Activated CD4-positive, alpha-beta T cell treated with anti-CD3 and anti-CD28 coated beads, Interleukin-2, amount 50 U/mL, for 16 hours (primary cell): ENCODE measurements at regions not wholly inside any gene's neighbourhood (a gene's known extent, or its start where the extent isn't known, plus 50 kb on each side); places are given as distances from the start of the nearest gene placed in this dataset.

Experiments used
- DNase-seq: peaks from one replicate; pipeline ENCODE4 v3.0.0-alpha.2; 2020

DNA sequence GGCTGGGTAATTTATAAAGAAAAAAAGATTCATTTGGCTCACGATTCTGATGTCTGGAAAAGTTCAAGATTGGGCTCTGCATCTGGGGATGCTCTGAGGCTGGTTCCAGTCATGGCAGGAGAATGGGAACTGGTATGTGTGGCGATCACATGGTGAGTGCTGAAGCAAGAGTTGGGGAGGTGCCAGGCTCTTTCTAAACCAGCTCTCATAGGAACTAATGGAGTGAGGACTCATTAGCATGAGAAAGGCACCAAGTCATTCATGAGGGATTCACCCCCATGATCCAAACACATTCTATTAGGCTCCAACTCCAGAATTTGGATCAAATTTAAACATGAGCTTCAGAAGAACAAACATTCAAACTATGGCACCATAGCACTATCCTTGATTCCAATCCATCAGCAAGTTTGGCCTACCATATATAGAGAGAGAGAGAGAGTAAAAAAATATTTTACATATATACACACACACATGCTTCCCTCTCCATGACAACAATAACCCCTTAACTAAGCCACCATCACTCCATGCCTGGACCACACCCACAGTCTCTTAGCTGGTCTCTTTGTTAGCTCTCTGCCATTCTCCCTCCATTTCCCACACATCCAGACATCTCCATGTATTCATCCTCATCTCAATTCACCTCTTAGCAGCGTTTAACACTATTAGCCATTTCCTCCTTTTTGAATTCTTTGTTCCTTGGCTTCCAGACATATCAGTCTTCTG is 57.9 kb downstream of the NPY start:
- no peak for DNase-seq

DNA sequence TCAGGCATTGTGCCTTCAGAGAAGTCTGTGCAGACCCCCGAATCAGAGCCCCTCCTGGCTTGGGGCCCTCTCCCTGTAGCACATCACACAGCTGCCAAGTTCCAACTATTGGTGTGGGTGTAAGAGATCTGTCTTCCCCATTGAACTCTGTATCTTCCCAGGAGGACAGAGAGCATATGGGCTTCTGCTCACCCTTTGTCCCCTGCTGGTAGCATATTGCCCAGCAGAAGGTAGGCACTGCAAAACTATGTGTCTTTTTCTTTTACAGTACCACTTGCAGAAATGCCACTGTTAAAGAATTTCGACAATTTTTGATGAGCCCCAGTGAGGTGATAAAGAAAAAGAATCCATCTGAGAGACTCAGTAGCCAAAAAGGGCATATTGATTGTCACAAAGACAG is 59.6 kb downstream of the NPY start:
- no peak for DNase-seq

GRCh38 chr7:24346129-24346528 is 62.1 kb downstream of the NPY start:
- no peak for DNase-seq

GRCh38 chr7:24346716-24347115 is 62.7 kb downstream of the NPY start:
- peak; percentile 3 for DNase-seq

GRCh38 chr7:24349339-24349738 is 65.3 kb downstream of the NPY start:
- DNase-seq = no peak

DNA sequence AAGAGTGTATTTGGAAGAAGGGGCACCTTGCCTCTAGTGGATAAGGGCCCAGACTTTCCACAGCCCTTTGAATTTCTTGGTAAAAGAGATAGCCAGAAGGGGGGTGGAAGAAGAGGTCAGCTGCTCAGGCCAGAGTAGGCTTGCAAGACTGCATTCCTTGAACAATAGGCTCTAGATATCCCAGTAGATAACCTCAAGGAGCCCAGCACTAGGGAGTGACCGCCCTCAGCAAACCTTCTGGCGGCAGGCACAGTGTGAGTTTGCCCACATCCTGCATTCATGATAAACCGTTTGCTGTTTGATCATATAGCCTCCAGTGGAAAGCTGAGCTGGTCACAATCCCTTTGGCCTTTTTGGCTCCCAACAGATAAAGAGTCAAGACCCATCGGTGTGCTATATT is 70.5 kb downstream of the NPY start:
- DNase-seq = no peak

GRCh38 chr7:24356718-24357386 is 72.9 kb downstream of the NPY start:
- peak; percentile 51 for DNase-seq

GRCh38 chr7:24361001-24361400 is 77.0 kb downstream of the NPY start:
- no peak for DNase-seq

- DNase-seq = no peak
Observed at GRCh38 chr7:24365606-24366005, 81.6 kb downstream of the NPY start.

GRCh38 chr7:24366876-24367275 is 82.9 kb downstream of the NPY start:
- no peak for DNase-seq

DNA sequence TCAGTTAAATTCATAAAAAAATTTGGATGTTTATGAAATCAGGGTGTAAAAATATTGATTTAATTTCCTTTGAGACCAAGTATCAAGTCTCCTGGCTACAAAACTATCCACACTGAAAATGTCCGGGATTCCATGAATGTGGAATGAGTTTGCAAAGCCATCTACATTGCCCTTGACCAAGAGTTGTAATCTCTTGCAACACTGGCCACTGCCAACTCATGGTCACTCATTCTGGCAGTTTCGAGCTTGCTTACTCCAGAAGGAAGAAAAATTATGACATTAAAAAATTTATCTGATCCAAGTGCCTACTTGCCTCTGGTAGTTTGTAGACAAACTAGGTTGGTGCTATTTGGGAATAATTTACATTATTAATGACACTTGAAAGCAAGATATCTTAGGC is 84.2 kb downstream of the NPY start:
- no peak for DNase-seq

- no peak for DNase-seq
Observed at GRCh38 chr7:24370541-24370940, 86.6 kb downstream of the NPY start.

DNA sequence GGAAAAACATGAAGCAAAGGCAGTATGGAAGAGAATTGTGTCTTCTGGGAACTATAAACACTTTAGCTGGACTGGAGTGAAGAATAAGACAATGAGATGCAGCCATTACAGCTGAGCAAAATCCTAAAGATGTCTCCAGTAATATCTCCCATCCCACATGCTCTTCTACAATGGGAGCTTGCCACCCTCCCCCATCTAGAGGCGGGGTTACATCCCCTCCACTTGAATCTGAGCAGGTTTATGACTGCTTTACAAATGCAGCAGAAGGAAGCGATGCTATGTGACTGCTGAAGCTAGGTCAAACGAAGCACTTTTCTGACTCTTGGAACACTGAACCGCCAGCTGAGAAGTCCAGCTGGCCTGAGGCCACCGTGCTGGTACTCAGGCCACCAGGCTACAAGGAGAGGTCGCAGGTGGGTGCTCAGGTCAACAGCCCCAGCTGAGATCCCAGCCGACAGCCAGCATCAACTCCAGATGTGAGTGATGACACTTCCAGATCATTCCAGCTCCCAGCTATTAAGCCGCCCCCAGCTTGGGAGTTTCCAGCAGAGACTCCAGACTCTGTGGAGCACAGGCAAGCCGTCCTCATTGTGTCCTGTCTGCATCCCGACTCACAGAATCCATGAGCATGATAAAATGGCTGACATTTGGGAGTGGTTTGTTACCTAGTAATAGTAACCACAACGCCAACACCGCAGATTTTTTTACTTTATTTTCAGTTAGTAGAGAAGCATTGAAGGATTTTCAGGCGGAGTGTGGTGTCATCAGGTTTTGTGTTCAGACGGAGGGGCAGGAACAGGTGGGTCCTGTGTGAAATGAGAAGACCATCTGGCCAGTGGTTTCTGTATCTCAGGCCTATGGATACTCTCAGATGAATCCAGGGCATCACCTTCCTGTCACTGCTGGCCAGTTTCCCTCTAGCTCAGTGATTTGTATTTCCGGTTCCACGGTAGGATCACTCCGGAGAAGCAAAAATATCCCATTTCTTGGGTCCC is 89.3 kb downstream of the NPY start:
- DNase-seq = no peak

GRCh38 chr7:24378871-24379616 is 95.1 kb downstream of the NPY start:
- no peak for DNase-seq

DNA sequence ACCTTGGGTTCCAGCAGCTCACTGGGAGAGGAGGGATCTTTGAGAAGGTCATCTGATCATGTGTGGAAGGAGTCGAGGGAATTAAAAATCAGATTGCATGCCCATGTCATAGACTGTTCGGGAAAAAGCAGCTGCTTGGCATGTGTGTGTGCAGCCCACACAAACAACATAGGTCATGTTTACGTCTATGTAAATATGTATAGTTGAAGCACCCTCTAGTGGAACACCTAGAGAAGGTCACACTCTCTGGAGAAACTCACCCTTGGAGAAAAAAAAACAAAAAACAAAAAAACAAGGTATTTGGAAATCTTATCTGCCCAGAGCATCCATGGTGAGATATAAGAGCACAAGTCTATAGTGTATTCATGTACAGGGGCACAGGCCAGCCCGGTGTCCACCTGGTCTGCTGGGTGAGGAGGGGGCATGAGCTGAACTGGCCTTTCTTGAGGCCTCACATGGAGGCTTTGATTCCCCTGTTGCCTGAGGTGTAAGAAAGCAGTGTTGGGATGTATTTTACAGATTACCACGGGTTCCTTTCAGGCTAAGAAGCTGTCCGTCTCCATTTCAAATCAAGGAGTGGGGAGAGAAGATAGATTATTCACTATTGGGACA is 98.0 kb downstream of the NPY start:
- DNase-seq = peak; percentile 25

- no peak for DNase-seq
Observed at GRCh38 chr7:24383055-24383454, 99.1 kb downstream of the NPY start.

GRCh38 chr7:24384362-24385030 is 100.5 kb downstream of the NPY start:
- no peak for DNase-seq

- no peak for DNase-seq
Observed at GRCh38 chr7:24388212-24388611, 104.2 kb downstream of the NPY start.

DNA sequence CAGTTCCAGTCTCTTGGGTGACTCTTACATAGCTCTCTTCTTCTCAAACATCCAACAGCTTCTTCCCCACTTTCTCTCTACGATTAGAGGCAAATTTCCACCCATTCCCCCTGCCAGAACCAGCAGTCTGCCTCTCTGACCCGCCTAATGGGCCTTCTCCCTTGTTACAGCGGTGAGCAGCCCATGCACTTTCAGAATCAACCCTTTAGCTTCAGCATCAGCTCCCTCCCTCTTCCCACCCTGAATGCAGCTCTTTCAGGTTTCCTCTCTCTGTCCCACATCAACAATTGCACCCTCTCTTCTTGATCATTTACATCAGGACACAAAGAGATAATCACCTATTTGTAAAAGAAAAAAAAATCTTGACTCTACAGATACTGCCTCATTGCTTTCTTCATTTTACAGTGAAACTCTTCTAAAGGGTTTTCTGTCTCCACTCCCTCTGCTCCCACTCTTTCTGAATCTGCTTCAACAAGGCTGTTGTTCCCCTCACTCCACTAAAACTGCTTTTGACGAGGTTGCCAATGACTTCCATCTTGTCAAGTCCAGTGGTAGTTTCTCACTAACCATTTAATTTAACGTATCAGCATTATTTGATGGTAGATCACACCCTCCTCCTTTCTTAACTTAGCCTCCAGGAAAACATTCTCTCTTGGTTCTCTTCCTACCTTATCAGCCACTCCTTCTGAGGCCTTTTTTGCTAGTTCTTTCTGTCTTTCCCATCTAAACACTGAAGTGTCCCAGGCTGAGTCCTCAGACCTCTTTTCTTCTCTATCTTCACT is 106.6 kb downstream of the NPY start:
- DNase-seq = no peak

GRCh38 chr7:24392774-24393173 is 108.8 kb downstream of the NPY start:
- no peak for DNase-seq

- DNase-seq = no peak
Observed at GRCh38 chr7:24395512-24395911, 111.5 kb downstream of the NPY start.
